A673 (cell line): ENCODE measurements at regions not wholly inside any gene's neighbourhood (a gene's known extent, or its start where the extent isn't known, plus 50 kb on each side); places are given as distances from the start of the nearest gene placed in this dataset.

Experiments used
- EZH2 ChIP-seq: fragments of 200-600 bp; sonication (generic); IDR thresholded peaks from 2 replicates; pipeline ENCODE4 v1.6.1; 2017; ENCODE audit warnings: borderline replicate concordance, low read depth, mild to moderate bottlenecking, mixed read lengths, antibody characterized with exemption, low read length; ENCODE audit not compliant: poor library complexity, severe bottlenecking
- TF ChIP-seq, protein P1 (sequence below): fragments of 300-800, 200-600 bp; sonication (generic); conservative IDR thresholded peaks from 2 replicates; pipeline ENCODE4 v1.5.1; 2017; ENCODE audit warnings: low read depth, mild to moderate bottlenecking, antibody characterized with exemption, low read length, moderate library complexity, mixed read lengths

DNA sequence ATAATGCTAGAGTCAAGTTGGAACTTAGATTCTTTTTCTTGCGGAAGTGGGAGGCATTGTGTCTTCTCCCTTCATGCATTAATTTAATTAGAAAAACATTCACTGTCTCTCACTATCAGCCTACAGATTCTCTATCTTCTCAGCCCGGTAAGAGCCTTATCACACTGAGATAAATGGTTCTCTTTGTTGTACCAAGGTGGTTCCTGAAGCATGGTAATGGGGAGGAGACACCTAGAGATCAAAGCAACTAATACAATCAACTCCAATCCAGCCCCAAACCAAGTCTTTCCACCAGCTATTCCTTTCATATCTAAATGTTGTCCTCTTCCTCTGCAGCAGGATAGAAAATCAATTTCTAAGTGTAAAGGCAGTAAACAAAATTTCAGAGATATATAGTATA lies 210.8 kb downstream of the DAD1 start:
- TF ChIP-seq, protein P1, sequence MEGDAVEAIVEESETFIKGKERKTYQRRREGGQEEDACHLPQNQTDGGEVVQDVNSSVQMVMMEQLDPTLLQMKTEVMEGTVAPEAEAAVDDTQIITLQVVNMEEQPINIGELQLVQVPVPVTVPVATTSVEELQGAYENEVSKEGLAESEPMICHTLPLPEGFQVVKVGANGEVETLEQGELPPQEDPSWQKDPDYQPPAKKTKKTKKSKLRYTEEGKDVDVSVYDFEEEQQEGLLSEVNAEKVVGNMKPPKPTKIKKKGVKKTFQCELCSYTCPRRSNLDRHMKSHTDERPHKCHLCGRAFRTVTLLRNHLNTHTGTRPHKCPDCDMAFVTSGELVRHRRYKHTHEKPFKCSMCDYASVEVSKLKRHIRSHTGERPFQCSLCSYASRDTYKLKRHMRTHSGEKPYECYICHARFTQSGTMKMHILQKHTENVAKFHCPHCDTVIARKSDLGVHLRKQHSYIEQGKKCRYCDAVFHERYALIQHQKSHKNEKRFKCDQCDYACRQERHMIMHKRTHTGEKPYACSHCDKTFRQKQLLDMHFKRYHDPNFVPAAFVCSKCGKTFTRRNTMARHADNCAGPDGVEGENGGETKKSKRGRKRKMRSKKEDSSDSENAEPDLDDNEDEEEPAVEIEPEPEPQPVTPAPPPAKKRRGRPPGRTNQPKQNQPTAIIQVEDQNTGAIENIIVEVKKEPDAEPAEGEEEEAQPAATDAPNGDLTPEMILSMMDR, result no peak
- TF ChIP-seq EZH2, result no peak
